RKO (cell line): ENCODE measurements at regions not wholly inside any gene's neighbourhood (a gene's known extent, or its start where the extent isn't known, plus 50 kb on each side); places are given as distances from the start of the nearest gene placed in this dataset.
A peak's percentile ranks its signal among the peaks of the same experiment; 100 is the strongest.
"Not testable (repeated sequence)": the region's sequence is repeated elsewhere in the genome, so short reads cannot be mapped to it uniquely, and the experiment has no call there.

Source experiments
- DNase-seq: peaks from one replicate; pipeline ENCODE4 v3.0.0-alpha.2; 2016; ENCODE audit warnings: low spot score

GRCh38 chr15:45868109-45868691 is 233.4 kb downstream of the SQOR start:
- no peak for DNase-seq

DNA sequence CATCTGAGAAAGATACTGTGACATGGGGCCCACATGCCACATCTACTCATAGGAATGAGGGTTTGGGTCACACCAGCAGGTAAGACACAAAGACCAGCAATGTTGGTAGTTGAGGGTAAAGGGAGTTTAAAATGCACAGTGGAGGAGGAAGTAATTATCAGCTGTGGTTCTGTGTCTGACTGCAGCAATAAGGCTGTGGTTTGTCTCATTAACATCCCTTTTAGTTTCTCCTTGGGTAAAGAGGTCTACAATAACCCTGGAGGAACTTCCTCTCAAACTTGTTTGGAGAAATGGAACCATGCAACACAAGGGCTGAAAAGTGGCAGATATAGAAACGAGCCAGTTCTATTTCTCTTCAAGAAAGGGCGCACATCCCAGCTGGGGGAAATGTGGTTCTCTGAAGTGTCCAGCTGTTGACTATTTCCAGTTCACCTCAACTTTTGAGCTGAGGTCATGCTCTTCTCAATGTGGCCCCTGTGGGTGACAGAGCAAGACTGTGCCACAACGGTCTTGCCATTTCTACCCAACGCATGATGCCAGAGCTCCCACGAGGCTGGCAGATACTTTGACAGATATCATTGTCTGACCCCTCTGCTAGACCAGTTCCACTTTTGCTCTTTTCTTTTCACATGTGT is 234.3 kb downstream of the SQOR start:
- no peak for DNase-seq

- no peak for DNase-seq
These were observed 236.5 kb downstream of the SQOR start for GRCh38 chr15:45871121-45871855.

DNA sequence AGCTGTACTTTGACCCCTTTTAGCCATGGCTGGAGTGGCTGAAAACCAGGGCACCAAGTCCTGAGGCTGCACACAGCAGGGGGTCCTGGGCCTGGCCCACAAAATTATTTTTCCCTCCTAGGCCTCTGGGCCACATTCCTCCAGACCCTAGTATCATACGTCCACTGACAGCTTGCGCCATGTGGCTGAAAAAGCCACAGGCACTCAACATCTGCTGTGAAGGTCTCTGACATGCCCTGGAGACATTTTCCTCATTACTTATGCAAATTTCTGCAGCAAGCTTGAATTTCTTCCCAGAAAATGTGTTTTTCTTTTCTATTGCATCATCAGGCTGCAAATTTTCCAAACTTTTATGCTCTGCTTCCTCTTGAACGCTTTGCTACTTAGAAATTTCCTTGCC is 239.0 kb downstream of the SQOR start:
- no peak for DNase-seq

GRCh38 chr15:45874566-45874965 is 239.7 kb downstream of the SQOR start:
- DNase-seq: not testable (repeated sequence)

GRCh38 chr15:45884289-45884688 is 249.5 kb downstream of the SQOR start:
- no peak for DNase-seq

DNA sequence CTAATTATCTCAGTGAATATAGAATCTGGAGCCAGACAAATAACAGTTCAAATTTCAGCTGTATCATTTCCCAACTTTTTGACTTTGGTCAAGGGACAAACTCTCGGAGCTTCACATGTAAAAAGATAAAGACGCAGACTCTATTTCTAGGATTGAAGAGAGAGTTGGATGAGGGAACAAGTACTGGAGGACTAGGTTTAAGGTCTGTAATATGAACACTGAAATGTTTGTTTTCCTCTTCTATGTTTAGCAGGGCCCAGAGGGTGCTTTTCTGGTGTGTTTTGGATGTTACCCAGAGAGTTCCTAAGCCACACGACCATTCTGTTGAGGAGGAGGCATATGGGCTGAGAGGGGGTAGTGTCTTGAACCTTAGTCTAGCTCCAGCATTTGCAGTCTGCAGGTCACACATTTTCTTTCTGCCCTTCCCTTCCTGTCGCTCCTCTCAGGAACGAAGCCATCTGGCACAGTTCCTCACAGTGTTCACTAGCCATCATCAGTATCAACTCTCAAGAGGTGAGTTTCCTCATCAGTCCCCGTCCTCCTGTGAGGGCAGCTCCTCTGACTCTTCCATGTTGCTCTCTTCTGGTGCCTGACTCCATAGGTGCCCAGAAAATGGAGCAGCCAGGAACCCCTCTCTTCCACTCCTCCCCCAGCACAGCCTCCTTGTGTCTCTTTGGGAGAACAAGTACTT is 250.1 kb downstream of the SQOR start:
- DNase-seq: no peak

DNA sequence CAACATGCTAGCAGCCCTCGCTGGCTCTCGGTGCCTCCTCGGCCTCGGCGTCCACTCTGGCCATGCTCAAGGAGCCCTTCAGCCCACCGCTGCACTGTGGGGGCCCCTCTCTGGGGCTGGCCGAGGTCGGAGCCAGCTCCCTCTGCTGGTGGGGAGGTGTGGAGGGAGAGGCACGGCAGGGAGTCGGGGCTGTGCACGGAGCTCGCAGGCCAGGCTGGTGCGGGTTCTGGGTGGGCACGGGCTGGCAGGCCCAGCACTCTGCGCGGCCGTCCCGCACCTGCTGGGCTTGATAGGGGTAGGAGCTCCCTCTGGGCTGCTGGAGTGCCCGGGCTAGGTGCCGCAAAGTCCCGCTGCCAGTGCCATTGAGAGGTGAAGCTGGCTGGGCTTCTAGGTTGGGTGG is 251.0 kb downstream of the SQOR start:
- DNase-seq: no peak

- no peak for DNase-seq
These were observed 256.9 kb downstream of the SQOR start for GRCh38 chr15:45891766-45892165.

DNA sequence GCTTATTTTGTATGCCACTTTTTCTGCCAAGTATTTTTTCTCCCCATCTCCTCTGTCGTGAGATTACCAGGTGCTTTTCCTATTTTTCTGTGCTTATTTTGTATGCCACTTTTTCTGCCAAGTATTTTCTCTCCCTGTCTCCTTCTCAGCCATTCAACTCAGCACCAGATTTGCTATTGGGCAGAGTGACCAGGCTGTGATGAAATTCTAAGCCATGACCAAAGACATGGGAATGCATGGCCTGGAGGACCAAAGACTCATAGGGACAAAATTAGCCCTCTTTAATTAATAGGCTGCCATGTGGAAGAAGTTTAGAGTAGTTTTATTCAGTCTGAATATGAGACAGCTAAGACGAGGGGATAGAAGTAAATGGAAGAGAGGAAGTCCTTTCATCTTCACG is 257.4 kb downstream of the SQOR start:
- no peak for DNase-seq

DNA sequence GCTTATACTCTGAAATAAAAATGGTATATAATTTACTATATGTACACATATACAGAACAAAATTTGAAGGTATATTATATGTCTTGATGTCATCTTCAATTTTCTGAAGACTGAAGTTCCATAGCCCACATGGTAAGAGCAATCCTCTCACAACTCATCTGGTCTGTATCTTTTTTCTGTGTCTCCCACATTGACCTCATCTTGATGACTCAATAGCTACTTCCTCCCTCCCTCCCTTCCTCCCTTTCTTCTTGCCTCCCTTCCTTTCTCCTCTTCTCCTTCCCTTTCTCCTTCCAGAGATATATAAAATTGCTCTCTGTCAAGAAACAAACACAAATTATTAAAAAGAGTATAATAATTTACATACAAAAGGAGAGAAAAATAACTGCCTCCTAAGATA is 268.5 kb downstream of the SQOR start:
- DNase-seq: no peak

DNA sequence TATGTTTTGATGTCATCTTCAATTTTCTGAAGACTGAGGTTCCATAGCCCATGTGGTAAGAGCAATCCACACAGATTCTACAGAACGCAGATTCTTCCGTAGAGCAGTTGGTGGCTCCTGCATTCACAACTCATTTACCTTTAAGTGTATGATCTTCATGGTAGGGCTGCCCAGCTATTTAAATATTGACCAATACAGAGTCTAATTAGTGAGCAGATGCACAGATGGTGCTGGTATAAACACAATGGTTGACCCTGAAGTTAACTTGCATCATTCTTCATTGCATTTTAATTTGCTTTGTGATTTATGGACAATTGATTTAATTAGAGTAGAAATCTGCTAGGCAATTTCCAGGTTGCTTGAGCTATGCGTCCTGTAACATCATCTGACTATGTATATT is 269.2 kb downstream of the SQOR start:
- DNase-seq: no peak

DNA sequence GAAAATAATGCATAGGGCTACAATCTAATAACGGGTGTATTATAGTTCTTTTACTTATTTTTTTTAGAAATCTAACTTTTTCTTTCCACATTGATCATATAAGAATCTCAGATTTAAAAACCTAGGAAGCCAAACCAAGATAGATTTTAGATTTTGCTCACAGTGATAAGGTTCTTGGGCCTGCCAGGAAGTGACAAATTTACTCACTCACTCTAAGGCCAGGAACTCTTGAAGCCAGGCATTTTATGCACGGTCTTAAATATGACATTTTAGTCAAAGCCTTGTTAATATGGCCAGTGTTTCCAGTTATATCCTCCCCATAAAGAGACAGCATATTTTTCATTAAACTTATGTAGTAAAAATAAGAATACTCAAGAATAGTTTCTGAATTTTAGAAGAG is 271.4 kb downstream of the SQOR start:
- no peak for DNase-seq

DNA sequence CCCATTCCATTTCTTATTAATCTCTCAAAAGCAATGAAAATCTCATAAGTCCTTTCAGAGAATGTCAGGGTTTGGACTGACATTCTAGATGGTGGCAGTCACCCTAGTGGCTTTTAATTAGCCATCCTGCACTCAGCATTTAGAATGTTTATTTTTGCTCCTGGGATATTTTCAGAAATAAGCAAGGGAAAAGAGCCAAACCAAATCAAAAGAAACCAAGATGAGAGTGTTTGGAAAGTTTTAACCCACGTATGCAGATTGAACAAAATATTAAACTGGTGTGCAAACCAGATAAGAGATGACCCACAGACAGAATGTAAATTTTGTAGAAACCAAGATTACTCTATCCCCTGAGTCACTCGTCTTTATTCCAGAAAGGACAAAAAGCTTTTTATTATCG is 275.8 kb downstream of the SQOR start:
- no peak for DNase-seq

- no peak for DNase-seq
These were observed 278.6 kb downstream of the SQOR start for GRCh38 chr15:45913451-45913850.

DNA sequence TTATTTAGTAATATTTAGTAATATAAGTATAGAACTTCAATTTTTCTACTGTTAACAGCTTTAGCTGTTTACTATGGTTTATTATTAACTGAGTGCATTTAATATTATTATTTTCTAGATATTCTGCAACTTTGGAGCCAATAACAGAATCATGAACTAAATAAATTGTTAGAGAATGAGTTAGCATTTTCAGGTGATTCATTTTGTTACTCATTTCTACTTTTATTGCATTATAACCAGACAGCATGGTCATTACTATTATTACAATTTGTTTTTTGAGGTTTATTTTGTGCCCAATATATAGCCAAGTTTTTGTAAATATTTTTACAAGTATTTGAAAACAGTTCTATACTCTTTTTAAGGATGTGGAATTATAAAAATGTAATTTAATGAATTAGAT is 279.6 kb downstream of the SQOR start:
- DNase-seq: peak; percentile 4

DNA sequence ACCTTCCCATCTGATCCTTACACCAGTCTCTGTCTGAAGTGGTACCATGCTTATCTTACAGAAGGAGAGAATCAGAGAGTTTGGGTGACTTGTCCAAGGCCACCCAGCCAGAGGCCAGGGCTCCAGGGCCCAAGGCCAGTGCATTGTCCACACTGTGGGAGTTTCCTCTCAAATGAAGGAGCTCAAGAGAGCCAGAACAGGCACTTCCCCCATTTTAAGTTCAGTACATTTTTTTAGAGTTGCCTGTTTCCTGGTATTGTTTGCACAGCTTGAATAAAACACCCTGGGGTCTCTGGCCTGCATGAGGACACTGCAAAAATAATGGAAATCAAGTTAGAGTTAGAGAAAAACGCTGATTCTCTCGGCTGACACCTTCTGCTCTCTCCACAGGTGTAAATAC is 284.0 kb downstream of the SQOR start:
- no peak for DNase-seq

- DNase-seq: peak; percentile 3
These were observed 285.0 kb downstream of the SQOR start for GRCh38 chr15:45919806-45920205.

GRCh38 chr15:45921376-45921775 is 286.5 kb downstream of the SQOR start:
- no peak for DNase-seq

DNA sequence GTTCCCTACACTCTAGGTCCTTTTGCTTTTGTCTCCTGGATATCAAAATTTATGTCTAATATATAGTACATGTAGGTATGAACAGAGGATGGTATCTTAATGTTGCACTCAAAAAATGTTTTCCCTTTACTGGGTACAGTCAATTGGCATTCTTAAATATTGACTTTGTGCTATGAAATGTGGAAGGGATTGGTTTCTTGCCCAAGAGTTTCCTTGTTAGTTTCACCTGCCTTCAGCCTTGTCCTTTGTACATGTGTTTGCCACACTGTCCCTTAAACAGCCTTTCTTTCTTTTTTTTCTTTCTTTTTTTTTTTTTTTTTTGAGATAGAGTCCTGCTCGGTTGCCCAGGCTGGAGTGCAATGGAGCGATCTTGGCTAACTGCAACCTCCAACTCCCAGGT is 287.1 kb downstream of the SQOR start:
- no peak for DNase-seq

GRCh38 chr15:45941367-45941766 is 306.5 kb downstream of the SQOR start:
- no peak for DNase-seq

DNA sequence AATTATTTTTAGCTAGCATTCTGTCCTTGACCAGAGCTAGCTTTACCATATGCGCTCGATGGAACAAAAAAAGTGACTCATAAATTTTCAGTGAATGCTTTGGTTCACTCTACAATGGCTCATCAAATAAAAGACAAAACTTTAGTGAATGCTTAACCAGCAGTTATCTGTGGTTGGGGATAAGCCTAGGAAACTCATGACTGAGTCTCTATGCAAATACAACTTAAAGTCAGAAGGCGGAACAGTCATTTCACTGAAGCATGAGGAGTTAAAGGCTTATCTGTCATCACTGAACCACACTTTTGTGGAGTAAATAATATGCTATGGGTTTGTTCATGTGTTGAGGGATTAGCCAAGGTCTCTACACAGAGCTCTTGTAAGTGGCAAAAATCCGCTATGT is 308.4 kb downstream of the SQOR start:
- DNase-seq: peak; percentile 30

DNA sequence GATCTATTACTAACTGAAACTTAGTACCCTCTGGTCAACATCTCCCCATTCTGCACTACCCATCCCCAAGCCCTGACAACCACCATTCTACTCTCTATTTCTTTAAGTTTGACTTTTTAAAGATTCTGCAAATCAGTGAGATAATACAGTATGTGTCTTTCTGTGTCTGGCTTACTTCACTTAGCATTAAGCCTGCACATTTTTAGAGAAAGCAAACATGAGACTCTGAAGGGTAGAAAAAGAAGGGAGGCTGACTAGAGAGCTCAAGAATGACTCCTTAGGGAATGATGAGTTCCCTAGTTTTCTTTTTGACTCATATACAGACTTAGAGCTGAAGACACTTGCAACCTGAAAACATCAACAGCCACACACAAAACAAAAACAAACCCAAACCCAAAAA is 311.3 kb downstream of the SQOR start:
- DNase-seq: no peak
